LNCAP (cell line): ENCODE measurements at regions not wholly inside any gene's neighbourhood (a gene's known extent, or its start where the extent isn't known, plus 50 kb on each side); places are given as distances from the start of the nearest gene placed in this dataset.

Experiments
- CTCF ChIP-seq: fragments of 450-650 bp; IDR thresholded peaks from 2 replicates; pipeline ENCODE4 v1.5.1; 2017; ENCODE audit warnings: mild to moderate bottlenecking

GRCh38 chr12:115213118-115213517 is 529.1 kb upstream of the TBX3 start:
- TF ChIP-seq CTCF = no peak

DNA sequence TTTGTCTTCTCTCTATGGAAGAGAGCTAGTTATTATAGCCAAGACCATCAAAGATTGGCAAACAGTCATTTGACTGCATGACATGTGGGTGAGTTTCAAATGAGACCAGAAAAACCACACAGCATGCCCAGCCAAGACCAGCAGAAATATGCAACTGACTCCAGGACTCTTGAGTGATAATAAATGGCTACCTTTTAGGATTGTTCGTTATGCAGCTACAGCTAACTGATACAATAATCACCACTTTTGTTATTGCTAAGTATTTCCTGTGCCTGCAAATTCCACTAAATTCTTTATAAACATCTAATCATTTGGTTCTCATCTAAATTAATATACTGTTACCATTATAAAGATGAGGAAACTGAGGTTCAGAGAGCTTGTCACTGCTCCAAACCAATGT is 528.4 kb upstream of the TBX3 start:
- TF ChIP-seq CTCF = no peak

GRCh38 chr12:115210533-115211252 is 526.7 kb upstream of the TBX3 start:
- TF ChIP-seq CTCF = no peak

DNA sequence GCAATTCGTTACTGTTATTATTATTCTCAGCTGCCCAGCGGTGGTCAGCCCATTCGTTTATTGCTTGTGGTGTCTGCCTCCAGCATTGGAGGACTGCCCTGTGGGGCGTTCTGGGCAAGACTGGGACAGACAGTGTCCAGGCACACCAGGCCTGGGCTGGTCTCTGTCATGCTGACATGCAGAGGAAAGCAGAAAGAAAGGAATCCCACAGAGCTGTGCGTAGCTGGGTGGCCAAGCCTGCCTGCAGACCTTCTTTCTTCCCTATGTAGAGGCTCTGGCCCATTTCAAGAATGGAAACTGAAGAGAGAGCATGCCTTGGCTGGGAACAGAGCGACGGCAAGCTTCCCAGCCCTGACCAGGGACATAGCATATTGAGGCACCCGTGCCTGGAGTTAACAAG is 525.3 kb upstream of the TBX3 start:
- no peak for TF ChIP-seq CTCF

GRCh38 chr12:115208098-115208497 is 524.1 kb upstream of the TBX3 start:
- no peak for TF ChIP-seq CTCF

DNA sequence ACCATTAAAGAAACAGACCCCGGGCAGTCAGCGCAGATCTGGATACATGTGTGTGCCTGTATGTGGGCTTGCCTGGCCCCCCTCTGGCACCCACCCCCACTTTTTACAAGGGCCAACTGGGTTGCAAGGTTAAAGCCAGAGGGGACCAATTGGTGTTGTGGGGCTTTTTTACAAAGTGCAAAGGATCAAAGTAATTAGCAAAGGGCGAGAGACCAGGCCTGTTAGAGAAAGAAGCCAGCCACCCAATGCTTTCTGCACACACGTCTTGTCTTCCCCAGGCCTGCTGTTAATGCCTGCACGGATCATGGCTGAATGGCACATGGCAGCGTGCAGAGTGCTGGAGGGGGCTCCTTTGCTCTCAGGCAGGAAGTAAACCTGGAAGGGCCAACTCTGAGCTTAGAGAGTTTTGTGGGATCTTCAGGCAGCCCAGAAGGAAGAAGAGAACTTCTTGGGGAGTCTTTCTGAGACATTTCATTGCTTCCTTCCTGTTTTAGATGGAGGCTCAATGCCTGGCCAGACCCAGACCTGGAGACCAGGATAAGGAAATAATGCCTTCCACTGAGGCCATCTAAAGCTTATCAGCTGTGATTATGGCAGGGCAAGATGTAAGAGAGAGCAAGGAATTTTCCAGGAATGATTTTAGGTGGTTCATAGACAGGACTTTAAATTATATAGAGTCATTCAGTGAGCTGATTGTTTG is 523.4 kb upstream of the TBX3 start:
- no peak for TF ChIP-seq CTCF

DNA sequence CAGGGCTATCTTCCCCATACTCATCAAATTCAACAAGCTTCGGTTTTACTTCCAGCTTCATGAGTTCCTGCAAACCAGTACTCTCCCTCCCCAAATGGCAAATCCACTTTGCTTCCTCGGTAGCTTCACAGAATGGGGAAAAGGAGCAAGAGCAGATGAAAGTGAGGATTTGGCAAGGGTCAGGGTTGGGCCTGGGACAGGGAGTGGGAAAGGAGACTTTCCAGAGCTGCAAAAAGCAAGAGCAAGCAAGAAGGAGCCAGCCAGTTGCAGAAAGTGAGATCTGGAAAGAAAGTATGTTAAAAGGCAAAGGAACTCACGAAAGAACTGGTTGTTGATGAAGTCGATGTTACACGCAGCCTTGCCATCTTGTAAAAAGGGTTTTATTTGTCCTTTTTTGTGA is 522.8 kb upstream of the TBX3 start:
- TF ChIP-seq CTCF = no peak
